Esophagus squamous epithelium (tissue), 5 donors: ENCODE measurements at regions not wholly inside any gene's neighbourhood (a gene's known extent, or its start where the extent isn't known, plus 50 kb on each side); places are given as distances from the start of the nearest gene placed in this dataset.

Experiments used
- DNase-seq: peaks from one replicate; lab custom pipeline; 2025; lab: John Stamatoyannopoulos, UW
- H3K27ac ChIP-seq, 4 donors: fragments of 200-600 bp; sonication (generic); one replicate each; pipeline ENCODE4 v1.5.1; 2016 to 2019; ENCODE audit warnings: mild to moderate bottlenecking in 1 of 4
- H3K27me3 ChIP-seq, 4 donors: fragments of 200-600 bp; sonication (generic); 1 replicate in 3 of 4; 2 replicates in 1 of 4; pipeline versions ENCODE4 v1.5.1 to v1.6.0; 2017 to 2021; ENCODE audit warnings: antibody characterized with exemption in 1 of 4
- H3K36me3 ChIP-seq, 3 donors: fragments of 200-600 bp; sonication (generic); one replicate each; pipeline ENCODE4 v1.5.1; 2016 to 2019
- H3K4me1 ChIP-seq, 3 donors: fragments of 200-600 bp; sonication (generic); one replicate each; pipeline ENCODE4 v1.5.1; 2017 to 2019
- H3K4me3 ChIP-seq, 4 donors: fragments of 200-600 bp; sonication (generic); 1 replicate in 3 of 4; 2 replicates in 1 of 4; pipeline ENCODE4 v1.5.1; 2016 to 2019; ENCODE audit warnings: mild to moderate bottlenecking in 2 of 4, moderate library complexity in 1 of 4
- H3K9me3 ChIP-seq, 3 donors: fragments of 200-600 bp; sonication (generic); one replicate each; pipeline ENCODE4 v1.5.1; 2016 to 2019
- CTCF ChIP-seq, 6 experiments: fragments of 450-650 bp in 4 of 6; fragments of 200-600 bp in 2 of 6; sonication (generic) in 2 of 6; IDR thresholded peaks; one replicate each; pipeline ENCODE4 v1.5.1; 2016 to 2019; ENCODE audit warnings: antibody characterized with exemption in 6 of 6, mild to moderate bottlenecking in 4 of 6, moderate library complexity in 4 of 6
- POLR2A ChIP-seq, 4 donors: fragments of 450-650 bp; IDR thresholded peaks; one replicate each; pipeline ENCODE4 v1.6.1; 2017; ENCODE audit warnings: antibody characterized with exemption in 4 of 4, mild to moderate bottlenecking in 4 of 4, moderate library complexity in 3 of 4
- WGBS, 2 donors: methylation state at CpG; one replicate each; pipeline ENCODE4 v1.1.5; 2018; 5-methylcytosine and 5-hydroxymethylcytosine counted together
- intact Hi-C: fragments of 100-400 bp; cut with DNase I; formaldehyde crosslinking; loops from one replicate; pipeline ENCODE4 v1.15.0; 2022
- donor health status: DM: yes; HTN: yes; CAD: no.

GRCh38 chr1:209023790-209024189, 559.7 kb upstream of the CAMK1G start:
- DNase-seq = no peak
- 65 to 70% methylated on average over 2 of the region's 2 CpGs for WGBS, 2 donors
- no peak for TF ChIP-seq CTCF (IDR thresholded peaks at IDR 0.05)
- no peak for TF ChIP-seq POLR2A (IDR thresholded peaks at IDR 0.05)
- no peaks in the 10 kb centered on the region for H3K36me3 ChIP-seq
- H3K27me3 ChIP-seq = no peaks in the 10 kb centered on the region
- intact Hi-C loops = no loop called here
- H3K27ac ChIP-seq = no peak overlapping the region
- no peaks in the 10 kb centered on the region for H3K4me1 ChIP-seq
- no peak overlapping the region for H3K4me3 ChIP-seq
- peaks cover 0 to 20% (median 3%) of the 10 kb centered on the region in 3 donors for H3K9me3 ChIP-seq

- no peak overlapping the region for H3K4me3 ChIP-seq
- no peaks in the 10 kb centered on the region for H3K4me1 ChIP-seq
- H3K27ac ChIP-seq = no peak overlapping the region
- TF ChIP-seq CTCF (IDR thresholded peaks at IDR 0.05) (peak in 1 of 6 experiments; percentile 17), POLR2A (IDR thresholded peaks at IDR 0.05) (no peak)
- no peaks in the 10 kb centered on the region for H3K27me3 ChIP-seq
- intact Hi-C loops = no loop called here
- H3K36me3 ChIP-seq = no peaks in the 10 kb centered on the region
- 79 to 100% methylated on average over 1 of the region's 1 CpG for WGBS, 2 donors
- no peak for DNase-seq
- H3K9me3 ChIP-seq = no peaks in the 10 kb centered on the region
These were observed 553.8 kb upstream of the CAMK1G start for GRCh38 chr1:209029737-209030136.

GRCh38 chr1:209030454-209031167, 552.9 kb upstream of the CAMK1G start:
- 73 to 86% methylated on average over 6 of the region's 6 CpGs for WGBS, 2 donors
- Histone ChIP-seq H3K4me3 (no peak overlapping the region), H3K27ac (no peak overlapping the region), H3K36me3 (no peaks in the 10 kb centered on the region), H3K9me3 (no peaks in the 10 kb centered on the region), H3K4me1 (no peaks in the 10 kb centered on the region), H3K27me3 (no peaks in the 10 kb centered on the region)
- TF ChIP-seq CTCF (IDR thresholded peaks at IDR 0.05) (no peak), POLR2A (IDR thresholded peaks at IDR 0.05) (no peak)
- intact Hi-C loops = no loop called here
- DNase-seq = no peak

GRCh38 chr1:209037064-209037463, 546.5 kb upstream of the CAMK1G start:
- Histone ChIP-seq H3K9me3 (no peaks in the 10 kb centered on the region), H3K27me3 (no peaks in the 10 kb centered on the region), H3K27ac (no peak overlapping the region), H3K4me1 (peaks cover 12 to 38% (median 14%) of the 10 kb centered on the region in 3 donors), H3K4me3 (no peak overlapping the region), H3K36me3 (no peaks in the 10 kb centered on the region)
- TF ChIP-seq CTCF (IDR thresholded peaks at IDR 0.05) (no peak), POLR2A (IDR thresholded peaks at IDR 0.05) (no peak)
- 74 to 86% methylated on average over 1 of the region's 1 CpG for WGBS, 2 donors
- no peak for DNase-seq
- intact Hi-C loops = no loop called here

- TF ChIP-seq POLR2A (IDR thresholded peaks at IDR 0.05) (no peak), CTCF (IDR thresholded peaks at IDR 0.05) (no peak)
- H3K36me3 ChIP-seq = no peaks in the 10 kb centered on the region
- no peak for DNase-seq
- no peak overlapping the region for H3K4me3 ChIP-seq
- H3K9me3 ChIP-seq = no peaks in the 10 kb centered on the region
- peak overlapping the region in 1 of 4 donors; percentile 87 for H3K27ac ChIP-seq
- H3K27me3 ChIP-seq = no peaks in the 10 kb centered on the region
- H3K4me1 ChIP-seq = peaks cover 12 to 38% (median 14%) of the 10 kb centered on the region in 3 donors
- WGBS, 2 donors = 26 to 63% methylated on average over 2 of the region's 2 CpGs
- intact Hi-C loops = no loop called here
These were observed 545.2 kb upstream of the CAMK1G start for GRCh38 chr1:209038316-209038715.
